H9 (cell line): ENCODE measurements at regions not wholly inside any gene's neighbourhood (a gene's known extent, or its start where the extent isn't known, plus 50 kb on each side); places are given as distances from the start of the nearest gene placed in this dataset.

Experiments
- DNase-seq: peaks from one replicate; pipeline ENCODE4 v3.0.0-alpha.2; 2017
- H2AFZ ChIP-seq: one replicate; pipeline ENCODE4 v1.6.1; 2013; ENCODE audit warnings: mild to moderate bottlenecking, low read length, control low read depth, moderate library complexity
- H2AK5ac ChIP-seq: 2 replicates; pipeline ENCODE4 v1.6.1; 2013; ENCODE audit warnings: low read length, control low read depth, mixed read lengths; ENCODE audit not compliant: insufficient read length
- H2BK120ac ChIP-seq: one replicate; pipeline ENCODE4 v1.6.1; 2013; ENCODE audit warnings: low read depth, mild to moderate bottlenecking, low read length, control low read depth, inconsistent platforms; ENCODE audit not compliant: poor library complexity, severe bottlenecking
- H2BK12ac ChIP-seq: 2 replicates; pipeline ENCODE4 v1.6.1; 2013; ENCODE audit warnings: low read length, control low read depth, mixed read lengths, low read depth; ENCODE audit not compliant: insufficient read length
- H2BK15ac ChIP-seq: 2 replicates; pipeline ENCODE4 v1.6.1; 2013; ENCODE audit warnings: low read depth, low read length, control low read depth
- H2BK20ac ChIP-seq: one replicate; pipeline ENCODE4 v1.6.1; 2013; ENCODE audit warnings: low read depth, mild to moderate bottlenecking, low read length, control low read depth, inconsistent platforms; ENCODE audit not compliant: poor library complexity, severe bottlenecking
- H2BK5ac ChIP-seq: 2 replicates; pipeline ENCODE4 v1.6.1; 2013; ENCODE audit warnings: low read length, control low read depth, mixed read lengths; ENCODE audit not compliant: insufficient read length
- H3K14ac ChIP-seq: 2 replicates; pipeline ENCODE4 v1.6.1; 2013; ENCODE audit warnings: low read length, control low read depth; ENCODE audit not compliant: insufficient read depth
- H3K18ac ChIP-seq: 2 replicates; pipeline ENCODE4 v1.6.1; 2013; ENCODE audit warnings: low read depth, mild to moderate bottlenecking, mixed read lengths, low read length, control low read depth; ENCODE audit not compliant: insufficient read length
- H3K23ac ChIP-seq: 2 replicates; pipeline ENCODE4 v1.6.1; 2013; ENCODE audit warnings: low read length, control low read depth, mixed read lengths, low read depth; ENCODE audit not compliant: insufficient read length
- H3K23me2 ChIP-seq: 2 replicates; pipeline ENCODE4 v1.6.1; 2013; ENCODE audit warnings: low read depth, mild to moderate bottlenecking, mixed read lengths, low read length, control low read depth; ENCODE audit not compliant: insufficient read length, poor library complexity, severe bottlenecking
- H3K27ac ChIP-seq: 2 replicates; pipeline ENCODE4 v1.5.1; 2013; ENCODE audit warnings: low read length, control low read depth, mixed read lengths, low read depth; ENCODE audit not compliant: insufficient read length
- H3K27me3 ChIP-seq: 2 replicates; pipeline ENCODE4 v1.6.1; 2013; ENCODE audit warnings: low read length, control low read depth, inconsistent platforms; ENCODE audit not compliant: insufficient read depth
- H3K4ac ChIP-seq: 2 replicates; pipeline ENCODE4 v1.6.1; 2013; ENCODE audit warnings: low read depth, mild to moderate bottlenecking, control low read depth, inconsistent platforms, low read length, moderate library complexity
- H3K4me1 ChIP-seq: 2 replicates; pipeline ENCODE4 v1.6.1; 2013; ENCODE audit warnings: low read length, control low read depth, inconsistent platforms; ENCODE audit not compliant: insufficient read depth
- H3K4me2 ChIP-seq: 2 replicates; pipeline ENCODE4 v1.6.1; 2013; ENCODE audit warnings: low read length, control low read depth, mixed read lengths; ENCODE audit not compliant: insufficient read length, insufficient read depth
- H3K56ac ChIP-seq: 2 replicates; pipeline ENCODE4 v1.6.1; 2013; ENCODE audit warnings: low read depth, mild to moderate bottlenecking, mixed read lengths, low read length, control low read depth; ENCODE audit not compliant: insufficient read length
- H3K79me1 ChIP-seq: 2 replicates; pipeline ENCODE4 v1.6.1; 2013; ENCODE audit warnings: low read depth, mild to moderate bottlenecking, moderate library complexity, low read length, control low read depth, inconsistent platforms; ENCODE audit not compliant: insufficient read depth, poor library complexity, severe bottlenecking
- H3K79me2 ChIP-seq: 2 replicates; pipeline ENCODE4 v1.6.1; 2013; ENCODE audit warnings: low read length, control low read depth, inconsistent platforms; ENCODE audit not compliant: insufficient read depth
- H3K9ac ChIP-seq: 2 replicates; pipeline ENCODE4 v1.6.1; 2013; ENCODE audit warnings: low read length, control low read depth, mixed read lengths; ENCODE audit not compliant: insufficient read length; ENCODE audit errors: extremely low read depth
- H3K9me3 ChIP-seq: one replicate; pipeline ENCODE4 v1.6.1; 2013; ENCODE audit warnings: low read depth, low read length, inconsistent platforms; ENCODE audit not compliant: control insufficient read depth
- H3T11ph ChIP-seq: one replicate; pipeline ENCODE4 v1.6.1; 2013; ENCODE audit warnings: mild to moderate bottlenecking, low read length, control low read depth, inconsistent platforms
- H4K20me1 ChIP-seq: one replicate; pipeline ENCODE4 v1.6.1; 2013; ENCODE audit not compliant: control insufficient read depth, insufficient read length, insufficient read depth
- H4K5ac ChIP-seq: 2 replicates; pipeline ENCODE4 v1.6.1; 2013; ENCODE audit warnings: low read depth, mild to moderate bottlenecking, mixed read lengths, low read length, control low read depth; ENCODE audit not compliant: insufficient read length
- H4K8ac ChIP-seq: replicated peaks from 2 replicates; pipeline ENCODE4 v1.6.1; 2013; ENCODE audit warnings: low read length, control low read depth, mixed read lengths, low read depth; ENCODE audit not compliant: insufficient read length
- H4K91ac ChIP-seq: 2 replicates; pipeline ENCODE4 v1.6.1; 2013; ENCODE audit warnings: low read depth, mild to moderate bottlenecking, moderate library complexity, mixed read lengths, low read length, control low read depth; ENCODE audit not compliant: insufficient read length
- H3K27ac Mint-ChIP-seq, 3 experiments: 2 replicates in 2 of 3; 3 replicates in 1 of 3; pipeline ENCODE4 v1.8.0; 2020 to 2021; ENCODE audit warnings: mixed read lengths in 3 of 3, mild to moderate bottlenecking in 1 of 3, moderate library complexity in 1 of 3
- H3K27me3 Mint-ChIP-seq: 2 replicates; pipeline ENCODE4 v1.8.0; 2021; ENCODE audit warnings: low read depth, mild to moderate bottlenecking, moderate library complexity, mixed read lengths
- H3K36me3 Mint-ChIP-seq, 3 experiments: 2 replicates in 2 of 3; 3 replicates in 1 of 3; pipeline ENCODE4 v1.8.0; 2020 to 2021; ENCODE audit warnings: low read depth in 3 of 3, mixed read lengths in 3 of 3; ENCODE audit not compliant: insufficient read depth in 1 of 3
- H3K4me1 Mint-ChIP-seq, 2 experiments: 2 replicates each; pipeline ENCODE4 v1.8.0; 2020; ENCODE audit warnings: mixed read lengths in 2 of 2
- H3K4me3 Mint-ChIP-seq, 2 experiments: 2 replicates in 1 of 2; 3 replicates in 1 of 2; pipeline ENCODE4 v1.8.0; 2020 to 2021; ENCODE audit warnings: mild to moderate bottlenecking in 2 of 2, mixed read lengths in 2 of 2, moderate library complexity in 1 of 2
- H3K9me3 Mint-ChIP-seq, 2 experiments: 2 replicates in 1 of 2; 3 replicates in 1 of 2; pipeline ENCODE4 v1.8.0; 2020; ENCODE audit warnings: mild to moderate bottlenecking in 2 of 2, mixed read lengths in 2 of 2, moderate library complexity in 1 of 2
- CTCF ChIP-seq: fragments of 200-600 bp; sonication (generic); conservative IDR thresholded peaks from 3 replicates; pipeline ENCODE4 v1.8.0; 2021; ENCODE audit warnings: antibody characterized with exemption, mild to moderate bottlenecking
- WGBS: extraction: QIAGEN DNeasy Blood & Tissue Kit; methylation state at CpG from one replicate; pipeline ENCODE4 v1.1.7; 2013; ENCODE audit warnings: missing lambda C conversion rate, low lambda C conversion rate, mixed read lengths; ENCODE audit not compliant: insufficient read length; ENCODE audit errors: extremely low coverage; 5-methylcytosine and 5-hydroxymethylcytosine counted together

- Mint-ChIP-seq H3K27me3 (peaks cover 2% of the 10 kb centered on the region; the same call in 1 of the 2 replicates), H3K4me1 (no peaks in the 10 kb centered on the region), H3K27ac (no peak overlapping the region), H3K9me3 (peaks cover 3 to 4% of the 10 kb centered on the region in 2 experiments; a peak in 4 of 5 replicates), H3K4me3 (no peak overlapping the region), H3K36me3 (peaks cover 0 to 4% (median 0%) of the 10 kb centered on the region in 3 experiments; a peak in 1 of 7 replicates)
- DNase-seq = no peak
- no peak overlapping the region for H2BK120ac ChIP-seq
- H3K79me2 ChIP-seq = no peaks in the 10 kb centered on the region
- H4K91ac ChIP-seq = no peak overlapping the region
- H2BK5ac ChIP-seq = no peak overlapping the region
- no peak overlapping the region for H4K5ac ChIP-seq
- no peak overlapping the region for H3K4ac ChIP-seq
- no peak overlapping the region for H3T11ph ChIP-seq
- H2BK20ac ChIP-seq = no peak overlapping the region
- no peak overlapping the region for H2BK15ac ChIP-seq
- H3K4me2 ChIP-seq = no peak overlapping the region
- H3K56ac ChIP-seq = no peak overlapping the region
- no peak overlapping the region for H3K9ac ChIP-seq
- no peaks in the 10 kb centered on the region for H3K27me3 ChIP-seq
- no peak overlapping the region for H2AK5ac ChIP-seq
- no CpG with 5 or more reads among the region's 4 CpGs for WGBS
- H2BK12ac ChIP-seq = no peak overlapping the region
- H3K14ac ChIP-seq = no peak overlapping the region
- H3K27ac ChIP-seq = no peak overlapping the region
- H2AFZ ChIP-seq = no peak overlapping the region
- H3K79me1 ChIP-seq = no peaks in the 10 kb centered on the region
- no peak overlapping the region for H3K18ac ChIP-seq
- no peaks in the 10 kb centered on the region for H3K4me1 ChIP-seq
- H4K8ac ChIP-seq = no peak overlapping the region
- H3K23me2 ChIP-seq = no peaks in the 10 kb centered on the region
- no peaks in the 10 kb centered on the region for H3K9me3 ChIP-seq
- TF ChIP-seq CTCF = no peak
- no peaks in the 10 kb centered on the region for H4K20me1 ChIP-seq
- H3K23ac ChIP-seq = no peak overlapping the region
These were observed 82.8 kb upstream of the CDYL start for GRCh38 chr6:4693173-4693970.
